ENCODE measurements at regions not wholly inside any gene's neighbourhood (a gene's known extent, or its start where the extent isn't known, plus 50 kb on each side); places are given as distances from the start of the nearest gene placed in this dataset.
"Not testable (repeated sequence)": the region's sequence is repeated elsewhere in the genome, so short reads cannot be mapped to it uniquely, and the experiment has no call there.

- peak overlapping the region; percentile 94 for H3K27ac Mint-ChIP-seq
- TF ChIP-seq CTCF (IDR thresholded peaks at IDR 0.05) = no peak
- TF ChIP-seq EZH2 (IDR thresholded peaks at IDR 0.05; ENCODE audit: borderline replicate concordance, insufficient read depth, low read depth, low read length, poor library complexity, severe bottlenecking) = no peak
- Histone ChIP-seq H3K4me1 (ENCODE audit: control insufficient read depth in 2 of 2, insufficient read depth in 2 of 2, low read length in 2 of 2) (peaks cover 0 to 5% of the 10 kb centered on the region in 2 donors), H4K20me1 (ENCODE audit: control insufficient read depth, insufficient read depth, low read length, poor library complexity, severe bottlenecking) (no peaks in the 10 kb centered on the region), H3K27me3 (replicated peaks in 1 of 4; ENCODE audit: control extremely low read depth in 1 of 4, control insufficient read depth in 3 of 4, insufficient read depth in 4 of 4, low read length in 3 of 4) (no peaks in the 10 kb centered on the region), H3K36me3 (replicated peaks in 1 of 2; ENCODE audit: control extremely low read depth in 1 of 2, control insufficient read depth in 1 of 2, extremely low read depth in 1 of 2, insufficient read depth in 2 of 2, low read length in 1 of 2) (no peaks in the 10 kb centered on the region), H2AFZ (ENCODE audit: insufficient read depth, low read depth, low read length, poor library complexity, severe bottlenecking) (peak overlapping the region; percentile 93), H3K9ac (ENCODE audit: low read length) (peak overlapping the region; percentile 87), H3K27ac (ENCODE audit: low read length in 2 of 2) (peak overlapping the region; percentile 69 to 79), H3K9me3 (ENCODE audit: control extremely low read depth in 1 of 3, control insufficient read depth in 2 of 3, insufficient read depth in 1 of 3, low read length in 2 of 3) (no peaks in the 10 kb centered on the region), H3K79me2 (ENCODE audit: control insufficient read depth, insufficient read depth, low read length) (peaks cover 6% of the 10 kb centered on the region), H3K4me2 (replicated peaks; ENCODE audit: low read depth, low read length, poor library complexity, severe bottlenecking) (peak overlapping the region; percentile 79), H3K4me3 (ENCODE audit: control extremely low read depth in 1 of 5, extremely low read depth in 1 of 5, insufficient read depth in 1 of 5, low read depth in 2 of 5, low read length in 4 of 5) (peak overlapping the region in 4 of 5 experiments; percentile 77 to 98 (median 80))
- intact Hi-C loops (cut with micrococcal nuclease) = loop anchor here (1.0 to 5.0 kb wide), 2 partner anchors 42 to 155 kb away; no protein-coding TSS in a partner anchor
- CTCF ChIA-PET = interaction anchor here (0.9 to 1.7 kb wide), 3 partner anchors 11 to 248 kb away, joined by 3 to 4 read pairs (median 4); no protein-coding TSS in a partner anchor
- peaks cover 30% of the 10 kb centered on the region for H3K4me1 Mint-ChIP-seq
- 20% methylated on average over 2 of the region's 18 CpGs for WGBS (ENCODE audit: insufficient coverage)
- ATAC-seq (ENCODE audit: low read depth) (no peak), DNase-seq (no peak)
- no peaks in the 10 kb centered on the region for H3K27me3 Mint-ChIP-seq
- H3K9me3 Mint-ChIP-seq (ENCODE audit: insufficient read depth) = no peaks in the 10 kb centered on the region
- peak overlapping the region; percentile 97 for H3K4me3 Mint-ChIP-seq
- POLR2A ChIA-PET = interaction anchor here (0.6 to 1.7 kb wide), 8 partner anchors 10 to 491 kb away, joined by 3 to 9 read pairs (median 6); no protein-coding TSS in a partner anchor
These were observed 110.5 kb upstream of the LPCAT1 start for GRCh38 chr5:1634337-1634661.

GRCh38 chr5:1633605-1634336 lies 110.0 kb upstream of the LPCAT1 start:
- under 1% methylated on average over 75 of the region's 75 CpGs for WGBS (ENCODE audit: insufficient coverage)
- Mint-ChIP-seq H3K27ac (peak overlapping the region; percentile 94), H3K27me3 (no peaks in the 10 kb centered on the region), H3K4me1 (peaks cover 30% of the 10 kb centered on the region), H3K9me3 (ENCODE audit: insufficient read depth) (no peaks in the 10 kb centered on the region), H3K4me3 (peak overlapping the region; percentile 97)
- peak overlapping the region; percentile 87 for H3K9ac ChIP-seq (ENCODE audit: low read length)
- no peaks in the 10 kb centered on the region for H3K9me3 ChIP-seq (ENCODE audit: control extremely low read depth in 1 of 3, control insufficient read depth in 2 of 3, insufficient read depth in 1 of 3, low read length in 2 of 3)
- peak overlapping the region in 4 of 5 experiments; percentile 77 to 98 (median 80) for H3K4me3 ChIP-seq (ENCODE audit: control extremely low read depth in 1 of 5, extremely low read depth in 1 of 5, insufficient read depth in 1 of 5, low read depth in 2 of 5, low read length in 4 of 5)
- peak overlapping the region; percentile 79 for H3K4me2 ChIP-seq (replicated peaks; ENCODE audit: low read depth, low read length, poor library complexity, severe bottlenecking)
- DNase-seq (peak; percentile 88), ATAC-seq (ENCODE audit: low read depth) (peak; percentile 93)
- peaks cover 6% of the 10 kb centered on the region for H3K79me2 ChIP-seq (ENCODE audit: control insufficient read depth, insufficient read depth, low read length)
- TF ChIP-seq CTCF (IDR thresholded peaks at IDR 0.05) (no peak), EZH2 (IDR thresholded peaks at IDR 0.05; ENCODE audit: borderline replicate concordance, insufficient read depth, low read depth, low read length, poor library complexity, severe bottlenecking) (no peak)
- CTCF ChIA-PET = interaction anchor here (0.9 to 1.7 kb wide), 3 partner anchors 11 to 248 kb away, joined by 3 to 4 read pairs (median 4); no protein-coding TSS in a partner anchor
- POLR2A ChIA-PET = interaction anchor here (0.7 to 1.7 kb wide), 6 partner anchors 11 to 247 kb away, joined by 3 to 9 read pairs (median 5); no protein-coding TSS in a partner anchor
- no peaks in the 10 kb centered on the region for H3K27me3 ChIP-seq (replicated peaks in 1 of 4; ENCODE audit: control extremely low read depth in 1 of 4, control insufficient read depth in 3 of 4, insufficient read depth in 4 of 4, low read length in 3 of 4)
- H3K36me3 ChIP-seq (replicated peaks in 1 of 2; ENCODE audit: control extremely low read depth in 1 of 2, control insufficient read depth in 1 of 2, extremely low read depth in 1 of 2, insufficient read depth in 2 of 2, low read length in 1 of 2) = no peaks in the 10 kb centered on the region
- peak overlapping the region; percentile 69 to 79 for H3K27ac ChIP-seq (ENCODE audit: low read length in 2 of 2)
- intact Hi-C loops (cut with micrococcal nuclease) = loop anchor here (1.0 to 5.0 kb wide), 2 partner anchors 41 to 154 kb away; no protein-coding TSS in a partner anchor
- no peaks in the 10 kb centered on the region for H4K20me1 ChIP-seq (ENCODE audit: control insufficient read depth, insufficient read depth, low read length, poor library complexity, severe bottlenecking)
- peaks cover 0 to 5% of the 10 kb centered on the region in 2 donors for H3K4me1 ChIP-seq (ENCODE audit: control insufficient read depth in 2 of 2, insufficient read depth in 2 of 2, low read length in 2 of 2)
- peak overlapping the region; percentile 93 for H2AFZ ChIP-seq (ENCODE audit: insufficient read depth, low read depth, low read length, poor library complexity, severe bottlenecking)

GRCh38 chr5:1631004-1631403 lies 107.2 kb upstream of the LPCAT1 start:
- H3K4me2 ChIP-seq (replicated peaks; ENCODE audit: low read depth, low read length, poor library complexity, severe bottlenecking); DNase-seq; H3K27me3 Mint-ChIP-seq; ATAC-seq (ENCODE audit: low read depth); H3K4me1 ChIP-seq (ENCODE audit: control insufficient read depth in 2 of 2, insufficient read depth in 2 of 2, low read length in 2 of 2); H3K27me3 ChIP-seq (replicated peaks in 1 of 4; ENCODE audit: control extremely low read depth in 1 of 4, control insufficient read depth in 3 of 4, insufficient read depth in 4 of 4, low read length in 3 of 4); H3K79me2 ChIP-seq (ENCODE audit: control insufficient read depth, insufficient read depth, low read length); H3K9me3 ChIP-seq (ENCODE audit: control extremely low read depth in 1 of 3, control insufficient read depth in 2 of 3, insufficient read depth in 1 of 3, low read length in 2 of 3); H3K9ac ChIP-seq (ENCODE audit: low read length); H3K9me3 Mint-ChIP-seq (ENCODE audit: insufficient read depth); H3K4me3 Mint-ChIP-seq; H3K36me3 ChIP-seq (replicated peaks in 1 of 2; ENCODE audit: control extremely low read depth in 1 of 2, control insufficient read depth in 1 of 2, extremely low read depth in 1 of 2, insufficient read depth in 2 of 2, low read length in 1 of 2); H3K27ac ChIP-seq (ENCODE audit: low read length in 2 of 2); CTCF ChIA-PET; H2AFZ ChIP-seq (ENCODE audit: insufficient read depth, low read depth, low read length, poor library complexity, severe bottlenecking); POLR2A ChIA-PET; H3K4me3 ChIP-seq (ENCODE audit: control extremely low read depth in 1 of 5, extremely low read depth in 1 of 5, insufficient read depth in 1 of 5, low read depth in 2 of 5, low read length in 4 of 5); H4K20me1 ChIP-seq (ENCODE audit: control insufficient read depth, insufficient read depth, low read length, poor library complexity, severe bottlenecking): not testable (repeated sequence)
- Mint-ChIP-seq H3K4me1 (peaks cover 28% of the 10 kb centered on the region), H3K27ac (peak overlapping the region; percentile 60)
- WGBS (ENCODE audit: insufficient coverage) = 100% methylated on average over 5 of the region's 5 CpGs
- intact Hi-C loops (cut with micrococcal nuclease) = loop anchor here (5.0 kb wide), 1 partner anchor 39 kb away; no protein-coding TSS in a partner anchor
